GM23338 (cell line): ENCODE measurements at regions not wholly inside any gene's neighbourhood (a gene's known extent, or its start where the extent isn't known, plus 50 kb on each side); places are given as distances from the start of the nearest gene placed in this dataset.

ENCODE experiments used
- ATAC-seq: fragments of 200-7000 bp; cut with Tn5 transposase; 3 replicates; pipeline ENCODE4 v1.9.1; 2020
- DNase-seq: peaks from one replicate; pipeline ENCODE4 v3.0.0-alpha.2; 2015; ENCODE audit warnings: low spot score
- H2AFZ ChIP-seq: fragments of 200-600 bp; sonication (generic); 2 replicates; pipeline ENCODE4 v1.8.0; 2016; ENCODE audit warnings: antibody characterized with exemption, mild to moderate bottlenecking, moderate library complexity
- H3F3A ChIP-seq: fragments of 200-600 bp; sonication (generic); replicated peaks from 2 replicates; pipeline ENCODE4 v1.8.0; 2017; ENCODE audit warnings: antibody characterized with exemption, mixed run types, low read depth
- H3K27ac ChIP-seq: fragments of 200-600 bp; sonication (generic); 2 replicates; pipeline ENCODE4 v1.6.1; 2016; ENCODE audit warnings: low read depth
- H3K27me3 ChIP-seq: fragments of 200-600 bp; sonication (generic); 2 replicates; pipeline ENCODE4 v1.8.0; 2016; ENCODE audit warnings: mild to moderate bottlenecking, mixed run types, moderate library complexity; ENCODE audit not compliant: insufficient read depth
- H3K36me3 ChIP-seq: fragments of 200-600 bp; sonication (generic); 2 replicates; pipeline ENCODE4 v1.8.0; 2016; ENCODE audit warnings: mild to moderate bottlenecking; ENCODE audit not compliant: insufficient read depth
- H3K4me1 ChIP-seq: fragments of 200-600 bp; sonication (generic); 2 replicates; pipeline ENCODE4 v1.8.0; 2016; ENCODE audit warnings: mild to moderate bottlenecking, moderate library complexity; ENCODE audit not compliant: insufficient read depth
- H3K4me2 ChIP-seq: fragments of 200-600 bp; sonication (generic); 2 replicates; pipeline ENCODE4 v1.7.1; 2017; ENCODE audit warnings: mixed run types
- H3K4me3 ChIP-seq: fragments of 200-600 bp; sonication (generic); 2 replicates; pipeline ENCODE4 v1.6.1; 2016; ENCODE audit warnings: mixed run types
- H3K79me2 ChIP-seq: fragments of 200-600 bp; sonication (generic); replicated peaks from 2 replicates; pipeline ENCODE4 v1.8.0; 2017; ENCODE audit warnings: mild to moderate bottlenecking; ENCODE audit not compliant: insufficient read depth
- H3K9me2 ChIP-seq: fragments of 200-600 bp; sonication (generic); 2 replicates; pipeline ENCODE4 v1.8.0; 2017; ENCODE audit not compliant: insufficient read depth
- H4K20me1 ChIP-seq: fragments of 200-600 bp; sonication (generic); replicated peaks from 2 replicates; pipeline ENCODE4 v1.8.0; 2017; ENCODE audit warnings: mild to moderate bottlenecking; ENCODE audit not compliant: insufficient read depth
- H3K27ac Mint-ChIP-seq: 2 replicates; pipeline ENCODE4 v1.8.0; 2020; ENCODE audit warnings: inconsistent platforms, mild to moderate bottlenecking, moderate library complexity, mixed read lengths
- H3K27me3 Mint-ChIP-seq: 3 replicates; pipeline ENCODE4 v1.8.0; 2022; ENCODE audit warnings: low read depth, mild to moderate bottlenecking, moderate library complexity, mixed read lengths, inconsistent platforms; ENCODE audit not compliant: insufficient read depth, poor library complexity
- H3K36me3 Mint-ChIP-seq: 3 replicates; pipeline ENCODE4 v1.8.0; 2021; ENCODE audit warnings: low read depth, mild to moderate bottlenecking, inconsistent platforms, moderate library complexity, mixed read lengths
- H3K4me1 Mint-ChIP-seq: 3 replicates; pipeline ENCODE4 v1.8.0; 2020; ENCODE audit warnings: mild to moderate bottlenecking, inconsistent platforms, mixed read lengths
- H3K4me3 Mint-ChIP-seq: 3 replicates; pipeline ENCODE4 v1.8.0; 2021; ENCODE audit warnings: moderate library complexity, mild to moderate bottlenecking, inconsistent platforms, mixed read lengths
- H3K9me3 Mint-ChIP-seq: 3 replicates; pipeline ENCODE4 v1.8.0; 2020; ENCODE audit warnings: moderate library complexity, mild to moderate bottlenecking, inconsistent platforms, mixed read lengths
- CREB1 ChIP-seq: fragments of 250-450 bp; sonication (Bioruptor Pico); IDR thresholded peaks from 2 replicates; pipeline ENCODE4 v1.5.0; 2020; ENCODE audit warnings: low read depth, mild to moderate bottlenecking, moderate library complexity
- EZH2phosphoT487 ChIP-seq: fragments of 200-600 bp; sonication (generic); IDR thresholded peaks from one replicate; pipeline ENCODE4 v1.8.1; 2018; ENCODE audit warnings: antibody characterized with exemption; ENCODE audit not compliant: unreplicated experiment
- NANOG ChIP-seq: IDR thresholded peaks from 2 replicates; pipeline ENCODE4 v1.6.1; 2016; ENCODE audit warnings: antibody characterized with exemption, borderline replicate concordance
- POLR2AphosphoS5 ChIP-seq: IDR thresholded peaks from 2 replicates; pipeline ENCODE4 v1.6.1; 2016; ENCODE audit warnings: antibody characterized with exemption, low read depth
- STAT1 ChIP-seq: IDR thresholded peaks from one replicate; pipeline ENCODE4 v1.6.1; 2016; ENCODE audit warnings: antibody characterized with exemption; ENCODE audit not compliant: unreplicated experiment
- ZNF114 ChIP-seq: fragments of 250-450 bp; sonication (Bioruptor Pico); IDR thresholded peaks from 2 replicates; pipeline ENCODE4 v1.5.0; 2020; ENCODE audit warnings: mild to moderate bottlenecking, moderate library complexity
- ZNF331 ChIP-seq: fragments of 250-450 bp; sonication (Bioruptor Pico); IDR thresholded peaks from 2 replicates; pipeline ENCODE4 v1.5.0; 2020; ENCODE audit warnings: low read depth, mild to moderate bottlenecking, moderate library complexity
- TF ChIP-seq, protein P1 (sequence below): IDR thresholded peaks from one replicate; pipeline ENCODE4 v1.6.1; 2018; ENCODE audit warnings: antibody characterized with exemption; ENCODE audit not compliant: unreplicated experiment
- TF ChIP-seq, protein P2 (sequence below), 2 experiments: fragments of 200-600 bp in 1 of 2; sonication (generic) in 1 of 2; conservative IDR thresholded peaks; 2 replicates each; pipeline versions ENCODE4 v1.5.1 to v1.6.1; 2016 to 2017; ENCODE audit warnings: antibody characterized with exemption in 2 of 2, low read depth in 2 of 2, mild to moderate bottlenecking in 2 of 2, moderate library complexity in 1 of 2
- TF ChIP-seq, protein P3 (sequence below): fragments of 250-450 bp; sonication (Bioruptor Pico); IDR thresholded peaks from 2 replicates; pipeline ENCODE4 v1.5.0; 2020; ENCODE audit warnings: mild to moderate bottlenecking, moderate library complexity

DNA sequence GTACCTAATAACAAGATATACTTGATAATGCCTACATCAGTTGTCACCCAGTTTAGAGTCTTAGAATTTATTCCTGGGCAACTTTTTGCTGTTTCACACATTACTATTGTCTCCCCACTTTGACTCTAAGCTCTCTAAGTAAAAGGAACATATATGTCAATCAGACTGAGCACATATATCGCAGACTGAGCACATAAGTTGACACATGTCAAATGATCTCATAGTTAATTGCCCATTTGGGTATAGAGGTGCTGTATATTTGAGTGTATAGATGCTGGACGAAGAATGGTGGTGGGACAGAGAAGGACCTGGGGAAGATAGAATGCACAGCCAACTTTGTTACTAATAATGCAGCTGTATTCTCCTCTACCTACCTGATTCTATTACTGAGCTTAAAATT is 746.0 kb upstream of the CDH2 start:
- Mint-ChIP-seq H3K4me1 (no peaks in the 10 kb centered on the region), H3K27ac (no peak overlapping the region), H3K36me3 (0 out of 3 replicates have a peak, but pooled peaks cover 4% of the 10 kb centered on the region), H3K4me3 (no peak overlapping the region), H3K27me3 (no peaks in the 10 kb centered on the region), H3K9me3 (0 out of 3 replicates have a peak, but pooled peaks cover 3% of the 10 kb centered on the region)
- Histone ChIP-seq H3K27me3 (no peaks in the 10 kb centered on the region), H4K20me1 (no peaks in the 10 kb centered on the region), H3F3A (no peaks in the 10 kb centered on the region), H2AFZ (no peak overlapping the region), H3K4me2 (no peak overlapping the region), H3K9me2 (no peaks in the 10 kb centered on the region), H3K4me1 (no peaks in the 10 kb centered on the region), H3K36me3 (no peaks in the 10 kb centered on the region), H3K4me3 (no peak overlapping the region), H3K79me2 (no peaks in the 10 kb centered on the region), H3K27ac (no peak overlapping the region)
- ATAC-seq (no peak), DNase-seq (no peak)
- TF ChIP-seq EZH2phosphoT487 (no peak), ZNF331 (CRISPR knock-in tag) (no peak), POLR2AphosphoS5 (no peak), STAT1 (no peak)

DNA sequence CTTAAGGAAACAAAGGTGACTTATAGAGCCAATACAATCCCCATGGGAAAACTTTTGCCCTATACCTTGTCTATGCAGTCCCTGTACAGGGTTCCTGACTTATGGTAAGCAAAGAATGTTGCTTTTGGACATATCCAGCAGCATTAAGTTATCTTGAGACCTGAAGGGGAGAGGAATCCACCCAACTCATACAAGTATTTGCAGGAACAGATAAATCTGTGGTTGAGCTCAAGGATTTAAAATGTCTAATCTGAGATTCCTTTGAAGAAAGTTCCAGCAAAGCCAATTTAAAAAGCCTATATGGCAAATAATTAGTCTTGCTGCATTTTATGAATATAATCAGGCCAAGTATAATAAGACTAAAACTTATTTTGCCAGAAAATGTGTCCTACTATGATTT is 739.5 kb upstream of the CDH2 start:
- no peak overlapping the region for H2AFZ ChIP-seq
- H3F3A ChIP-seq, result no peaks in the 10 kb centered on the region
- Mint-ChIP-seq H3K9me3 (0 out of 3 replicates have a peak, but pooled peaks cover 3% of the 10 kb centered on the region), H3K27ac (no peak overlapping the region), H3K36me3 (peaks cover 11% of the 10 kb centered on the region), H3K4me3 (no peak overlapping the region), H3K4me1 (peaks cover 8% of the 10 kb centered on the region; the same call in 1 of the 3 replicates), H3K27me3 (no peaks in the 10 kb centered on the region)
- H3K9me2 ChIP-seq, result no peaks in the 10 kb centered on the region; the same call in 1 of the 2 replicates
- no peak for ATAC-seq
- H3K27ac ChIP-seq, result no peak overlapping the region
- H3K4me1 ChIP-seq, result 0 out of 2 replicates have a peak, but pooled peaks cover 3% of the 10 kb centered on the region
- no peaks in the 10 kb centered on the region for H3K79me2 ChIP-seq
- no peaks in the 10 kb centered on the region for H4K20me1 ChIP-seq
- DNase-seq, result no peak
- no peak overlapping the region for H3K4me2 ChIP-seq
- no peaks in the 10 kb centered on the region for H3K27me3 ChIP-seq
- no peaks in the 10 kb centered on the region for H3K36me3 ChIP-seq
- H3K4me3 ChIP-seq, result no peak overlapping the region
- TF ChIP-seq POLR2AphosphoS5, result no peak
- no peak for TF ChIP-seq CREB1 (CRISPR knock-in tag)
- TF ChIP-seq ZNF114 (CRISPR knock-in tag), result no peak
- TF ChIP-seq EZH2phosphoT487, result no peak
- no peak for TF ChIP-seq ZNF331 (CRISPR knock-in tag)
- TF ChIP-seq STAT1, result no peak
- TF ChIP-seq, protein P1, sequence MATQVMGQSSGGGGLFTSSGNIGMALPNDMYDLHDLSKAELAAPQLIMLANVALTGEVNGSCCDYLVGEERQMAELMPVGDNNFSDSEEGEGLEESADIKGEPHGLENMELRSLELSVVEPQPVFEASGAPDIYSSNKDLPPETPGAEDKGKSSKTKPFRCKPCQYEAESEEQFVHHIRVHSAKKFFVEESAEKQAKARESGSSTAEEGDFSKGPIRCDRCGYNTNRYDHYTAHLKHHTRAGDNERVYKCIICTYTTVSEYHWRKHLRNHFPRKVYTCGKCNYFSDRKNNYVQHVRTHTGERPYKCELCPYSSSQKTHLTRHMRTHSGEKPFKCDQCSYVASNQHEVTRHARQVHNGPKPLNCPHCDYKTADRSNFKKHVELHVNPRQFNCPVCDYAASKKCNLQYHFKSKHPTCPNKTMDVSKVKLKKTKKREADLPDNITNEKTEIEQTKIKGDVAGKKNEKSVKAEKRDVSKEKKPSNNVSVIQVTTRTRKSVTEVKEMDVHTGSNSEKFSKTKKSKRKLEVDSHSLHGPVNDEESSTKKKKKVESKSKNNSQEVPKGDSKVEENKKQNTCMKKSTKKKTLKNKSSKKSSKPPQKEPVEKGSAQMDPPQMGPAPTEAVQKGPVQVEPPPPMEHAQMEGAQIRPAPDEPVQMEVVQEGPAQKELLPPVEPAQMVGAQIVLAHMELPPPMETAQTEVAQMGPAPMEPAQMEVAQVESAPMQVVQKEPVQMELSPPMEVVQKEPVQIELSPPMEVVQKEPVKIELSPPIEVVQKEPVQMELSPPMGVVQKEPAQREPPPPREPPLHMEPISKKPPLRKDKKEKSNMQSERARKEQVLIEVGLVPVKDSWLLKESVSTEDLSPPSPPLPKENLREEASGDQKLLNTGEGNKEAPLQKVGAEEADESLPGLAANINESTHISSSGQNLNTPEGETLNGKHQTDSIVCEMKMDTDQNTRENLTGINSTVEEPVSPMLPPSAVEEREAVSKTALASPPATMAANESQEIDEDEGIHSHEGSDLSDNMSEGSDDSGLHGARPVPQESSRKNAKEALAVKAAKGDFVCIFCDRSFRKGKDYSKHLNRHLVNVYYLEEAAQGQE, result no peak
- no peak for TF ChIP-seq NANOG
- TF ChIP-seq, protein P2, sequence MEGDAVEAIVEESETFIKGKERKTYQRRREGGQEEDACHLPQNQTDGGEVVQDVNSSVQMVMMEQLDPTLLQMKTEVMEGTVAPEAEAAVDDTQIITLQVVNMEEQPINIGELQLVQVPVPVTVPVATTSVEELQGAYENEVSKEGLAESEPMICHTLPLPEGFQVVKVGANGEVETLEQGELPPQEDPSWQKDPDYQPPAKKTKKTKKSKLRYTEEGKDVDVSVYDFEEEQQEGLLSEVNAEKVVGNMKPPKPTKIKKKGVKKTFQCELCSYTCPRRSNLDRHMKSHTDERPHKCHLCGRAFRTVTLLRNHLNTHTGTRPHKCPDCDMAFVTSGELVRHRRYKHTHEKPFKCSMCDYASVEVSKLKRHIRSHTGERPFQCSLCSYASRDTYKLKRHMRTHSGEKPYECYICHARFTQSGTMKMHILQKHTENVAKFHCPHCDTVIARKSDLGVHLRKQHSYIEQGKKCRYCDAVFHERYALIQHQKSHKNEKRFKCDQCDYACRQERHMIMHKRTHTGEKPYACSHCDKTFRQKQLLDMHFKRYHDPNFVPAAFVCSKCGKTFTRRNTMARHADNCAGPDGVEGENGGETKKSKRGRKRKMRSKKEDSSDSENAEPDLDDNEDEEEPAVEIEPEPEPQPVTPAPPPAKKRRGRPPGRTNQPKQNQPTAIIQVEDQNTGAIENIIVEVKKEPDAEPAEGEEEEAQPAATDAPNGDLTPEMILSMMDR (conservative IDR thresholded peaks at IDR 0.05; ENCODE audit: low read depth in 2 of 2), result no peak
- TF ChIP-seq, protein P3, sequence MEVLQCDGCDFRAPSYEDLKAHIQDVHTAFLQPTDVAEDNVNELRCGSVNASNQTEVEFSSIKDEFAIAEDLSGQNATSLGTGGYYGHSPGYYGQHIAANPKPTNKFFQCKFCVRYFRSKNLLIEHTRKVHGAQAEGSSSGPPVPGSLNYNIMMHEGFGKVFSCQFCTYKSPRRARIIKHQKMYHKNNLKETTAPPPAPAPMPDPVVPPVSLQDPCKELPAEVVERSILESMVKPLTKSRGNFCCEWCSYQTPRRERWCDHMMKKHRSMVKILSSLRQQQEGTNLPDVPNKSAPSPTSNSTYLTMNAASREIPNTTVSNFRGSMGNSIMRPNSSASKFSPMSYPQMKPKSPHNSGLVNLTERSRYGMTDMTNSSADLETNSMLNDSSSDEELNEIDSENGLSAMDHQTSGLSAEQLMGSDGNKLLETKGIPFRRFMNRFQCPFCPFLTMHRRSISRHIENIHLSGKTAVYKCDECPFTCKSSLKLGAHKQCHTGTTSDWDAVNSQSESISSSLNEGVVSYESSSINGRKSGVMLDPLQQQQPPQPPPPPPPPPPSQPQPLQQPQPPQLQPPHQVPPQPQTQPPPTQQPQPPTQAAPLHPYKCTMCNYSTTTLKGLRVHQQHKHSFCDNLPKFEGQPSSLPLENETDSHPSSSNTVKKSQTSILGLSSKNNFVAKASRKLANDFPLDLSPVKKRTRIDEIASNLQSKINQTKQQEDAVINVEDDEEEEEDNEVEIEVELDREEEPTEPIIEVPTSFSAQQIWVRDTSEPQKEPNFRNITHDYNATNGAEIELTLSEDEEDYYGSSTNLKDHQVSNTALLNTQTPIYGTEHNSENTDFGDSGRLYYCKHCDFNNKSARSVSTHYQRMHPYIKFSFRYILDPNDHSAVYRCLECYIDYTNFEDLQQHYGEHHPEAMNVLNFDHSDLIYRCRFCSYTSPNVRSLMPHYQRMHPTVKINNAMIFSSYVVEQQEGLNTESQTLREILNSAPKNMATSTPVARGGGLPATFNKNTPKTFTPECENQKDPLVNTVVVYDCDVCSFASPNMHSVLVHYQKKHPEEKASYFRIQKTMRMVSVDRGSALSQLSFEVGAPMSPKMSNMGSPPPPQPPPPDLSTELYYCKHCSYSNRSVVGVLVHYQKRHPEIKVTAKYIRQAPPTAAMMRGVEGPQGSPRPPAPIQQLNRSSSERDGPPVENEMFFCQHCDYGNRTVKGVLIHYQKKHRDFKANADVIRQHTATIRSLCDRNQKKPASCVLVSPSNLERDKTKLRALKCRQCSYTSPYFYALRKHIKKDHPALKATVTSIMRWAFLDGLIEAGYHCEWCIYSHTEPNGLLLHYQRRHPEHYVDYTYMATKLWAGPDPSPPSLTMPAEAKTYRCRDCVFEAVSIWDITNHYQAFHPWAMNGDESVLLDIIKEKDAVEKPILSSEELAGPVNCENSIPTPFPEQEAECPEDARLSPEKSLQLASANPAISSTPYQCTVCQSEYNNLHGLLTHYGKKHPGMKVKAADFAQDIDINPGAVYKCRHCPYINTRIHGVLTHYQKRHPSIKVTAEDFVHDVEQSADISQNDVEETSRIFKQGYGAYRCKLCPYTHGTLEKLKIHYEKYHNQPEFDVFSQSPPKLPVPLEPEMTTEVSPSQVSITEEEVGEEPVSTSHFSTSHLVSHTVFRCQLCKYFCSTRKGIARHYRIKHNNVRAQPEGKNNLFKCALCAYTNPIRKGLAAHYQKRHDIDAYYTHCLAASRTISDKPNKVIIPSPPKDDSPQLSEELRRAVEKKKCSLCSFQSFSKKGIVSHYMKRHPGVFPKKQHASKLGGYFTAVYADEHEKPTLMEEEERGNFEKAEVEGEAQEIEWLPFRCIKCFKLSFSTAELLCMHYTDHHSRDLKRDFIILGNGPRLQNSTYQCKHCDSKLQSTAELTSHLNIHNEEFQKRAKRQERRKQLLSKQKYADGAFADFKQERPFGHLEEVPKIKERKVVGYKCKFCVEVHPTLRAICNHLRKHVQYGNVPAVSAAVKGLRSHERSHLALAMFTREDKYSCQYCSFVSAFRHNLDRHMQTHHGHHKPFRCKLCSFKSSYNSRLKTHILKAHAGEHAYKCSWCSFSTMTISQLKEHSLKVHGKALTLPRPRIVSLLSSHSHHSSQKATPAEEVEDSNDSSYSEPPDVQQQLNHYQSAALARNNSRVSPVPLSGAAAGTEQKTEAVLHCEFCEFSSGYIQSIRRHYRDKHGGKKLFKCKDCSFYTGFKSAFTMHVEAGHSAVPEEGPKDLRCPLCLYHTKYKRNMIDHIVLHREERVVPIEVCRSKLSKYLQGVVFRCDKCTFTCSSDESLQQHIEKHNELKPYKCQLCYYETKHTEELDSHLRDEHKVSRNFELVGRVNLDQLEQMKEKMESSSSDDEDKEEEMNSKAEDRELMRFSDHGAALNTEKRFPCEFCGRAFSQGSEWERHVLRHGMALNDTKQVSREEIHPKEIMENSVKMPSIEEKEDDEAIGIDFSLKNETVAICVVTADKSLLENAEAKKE, result no peak
